Neuron (in vitro differentiated cells): ENCODE measurements at regions not wholly inside any gene's neighbourhood (a gene's known extent, or its start where the extent isn't known, plus 50 kb on each side); places are given as distances from the start of the nearest gene placed in this dataset.
"Not testable (repeated sequence)": the region's sequence is repeated elsewhere in the genome, so short reads cannot be mapped to it uniquely, and the experiment has no call there.

Experiments
- H2AFZ ChIP-seq: one replicate; pipeline ENCODE4 v1.6.1; 2013; ENCODE audit warnings: low read depth, mild to moderate bottlenecking, inconsistent platforms, low read length, moderate library complexity
- H3K27me3 ChIP-seq: one replicate; pipeline ENCODE4 v1.6.1; 2013; ENCODE audit warnings: low read length; ENCODE audit not compliant: insufficient read depth
- H3K36me3 ChIP-seq: one replicate; pipeline ENCODE4 v1.6.1; 2013; ENCODE audit warnings: low read length; ENCODE audit not compliant: insufficient read depth
- H3K4me1 ChIP-seq: one replicate; pipeline ENCODE4 v1.6.1; 2013; ENCODE audit warnings: low read length; ENCODE audit not compliant: insufficient read depth
- H3K4me3 ChIP-seq: 2 replicates; pipeline ENCODE4 v1.5.1; 2013; ENCODE audit warnings: mild to moderate bottlenecking, low read length, moderate library complexity
- H3K9me3 ChIP-seq: one replicate; pipeline ENCODE4 v1.6.1; 2013; ENCODE audit warnings: low read length

DNA sequence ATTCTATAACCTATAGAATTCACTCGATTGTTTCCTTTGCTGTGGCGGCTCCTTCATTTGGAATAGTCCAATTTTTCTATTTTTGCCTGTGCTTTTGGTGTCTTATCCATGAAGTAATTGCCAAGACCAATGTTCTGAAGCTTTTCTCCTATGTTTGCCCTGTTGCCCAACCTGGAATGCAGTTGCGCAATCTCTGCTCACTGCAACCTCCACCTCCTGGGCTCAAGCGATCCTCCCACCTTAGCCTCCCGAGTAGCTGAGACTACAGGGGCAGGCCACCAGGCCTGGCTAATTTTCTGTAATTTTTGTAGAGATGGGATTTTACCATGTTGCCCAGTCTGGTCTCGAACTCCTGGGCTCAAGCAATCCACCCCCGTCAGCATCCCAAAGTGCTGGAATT, 163.5 kb downstream of the OR2B2 start:
- peaks cover 4% of the 10 kb centered on the region for H3K27me3 ChIP-seq
- no peak overlapping the region for H3K4me3 ChIP-seq
- H2AFZ ChIP-seq, result no peak overlapping the region

DNA sequence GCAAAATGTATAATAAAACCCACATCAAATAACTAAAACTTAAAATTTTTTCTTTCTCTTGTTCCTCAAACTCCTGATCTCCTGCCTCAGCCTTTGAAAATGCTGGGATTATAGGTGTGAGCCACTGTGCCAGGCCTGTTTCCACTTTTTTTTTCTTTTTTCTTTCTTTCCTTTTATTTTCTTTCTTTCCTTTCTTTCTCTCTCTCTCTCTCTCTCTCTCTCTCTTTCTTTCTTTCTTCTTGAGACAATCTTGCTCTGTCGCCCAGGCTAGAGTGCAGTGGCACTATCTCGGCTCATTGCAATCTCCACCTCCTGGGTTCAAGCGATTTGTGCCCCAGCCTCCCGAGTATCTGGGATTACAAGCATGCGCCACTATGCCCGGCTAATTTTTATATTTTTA, 164.6 kb downstream of the OR2B2 start:
- H3K4me1 ChIP-seq, result no peaks in the 10 kb centered on the region
- no peak overlapping the region for H2AFZ ChIP-seq
- H3K27me3 ChIP-seq, result peaks cover 4% of the 10 kb centered on the region
- H3K9me3 ChIP-seq, result no peaks in the 10 kb centered on the region
- no peaks in the 10 kb centered on the region for H3K36me3 ChIP-seq
- no peak overlapping the region for H3K4me3 ChIP-seq

More for the DNA sequence above, 163.5 kb downstream of the OR2B2 start:
- H3K36me3 ChIP-seq, result no peaks in the 10 kb centered on the region
- H3K4me1 ChIP-seq, result no peaks in the 10 kb centered on the region
- no peaks in the 10 kb centered on the region for H3K9me3 ChIP-seq

DNA sequence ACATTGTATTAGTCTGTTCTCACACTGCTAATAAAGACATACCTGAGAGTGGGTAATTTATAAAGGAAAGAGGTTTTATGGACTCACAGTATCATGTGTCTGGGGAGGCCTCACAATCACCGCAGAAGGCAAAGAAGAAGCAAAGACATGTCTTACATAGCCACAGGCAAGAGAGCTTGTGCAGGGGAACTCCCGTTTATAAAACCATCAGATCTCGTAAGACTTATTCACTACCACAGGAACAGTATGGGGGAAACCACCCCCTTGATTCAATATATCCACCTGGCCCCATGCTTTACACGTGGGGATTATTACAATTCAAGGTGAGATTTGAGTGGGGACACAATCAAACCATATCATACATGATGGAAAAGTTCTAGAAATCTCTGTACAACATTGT, 165.3 kb downstream of the OR2B2 start:
- H2AFZ ChIP-seq, H3K27me3 ChIP-seq, H3K4me1 ChIP-seq, H3K9me3 ChIP-seq, H3K36me3 ChIP-seq, H3K4me3 ChIP-seq: not testable (repeated sequence)

DNA sequence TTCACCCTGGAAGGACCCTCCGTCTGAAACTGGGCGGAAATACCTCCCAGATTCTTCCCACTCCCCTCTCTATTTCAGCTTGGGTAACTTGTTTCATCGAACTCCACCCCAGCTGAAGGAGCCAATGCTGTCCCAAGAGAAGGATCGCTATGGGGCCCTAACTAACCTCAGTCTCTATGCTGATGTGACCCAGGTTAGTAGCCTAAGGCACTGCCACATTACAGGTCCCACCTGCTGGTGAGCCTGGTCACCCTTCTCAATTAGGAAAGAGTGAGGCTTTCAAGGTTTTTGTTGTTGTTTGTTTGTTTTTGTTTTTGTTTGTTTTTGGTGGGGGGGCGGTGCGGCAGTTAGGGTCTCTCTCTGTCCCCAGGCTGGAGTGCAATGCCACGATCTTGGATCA, 168.4 kb downstream of the OR2B2 start:
- Histone ChIP-seq H3K27me3 (peaks cover 4% of the 10 kb centered on the region), H3K9me3 (no peaks in the 10 kb centered on the region)

DNA sequence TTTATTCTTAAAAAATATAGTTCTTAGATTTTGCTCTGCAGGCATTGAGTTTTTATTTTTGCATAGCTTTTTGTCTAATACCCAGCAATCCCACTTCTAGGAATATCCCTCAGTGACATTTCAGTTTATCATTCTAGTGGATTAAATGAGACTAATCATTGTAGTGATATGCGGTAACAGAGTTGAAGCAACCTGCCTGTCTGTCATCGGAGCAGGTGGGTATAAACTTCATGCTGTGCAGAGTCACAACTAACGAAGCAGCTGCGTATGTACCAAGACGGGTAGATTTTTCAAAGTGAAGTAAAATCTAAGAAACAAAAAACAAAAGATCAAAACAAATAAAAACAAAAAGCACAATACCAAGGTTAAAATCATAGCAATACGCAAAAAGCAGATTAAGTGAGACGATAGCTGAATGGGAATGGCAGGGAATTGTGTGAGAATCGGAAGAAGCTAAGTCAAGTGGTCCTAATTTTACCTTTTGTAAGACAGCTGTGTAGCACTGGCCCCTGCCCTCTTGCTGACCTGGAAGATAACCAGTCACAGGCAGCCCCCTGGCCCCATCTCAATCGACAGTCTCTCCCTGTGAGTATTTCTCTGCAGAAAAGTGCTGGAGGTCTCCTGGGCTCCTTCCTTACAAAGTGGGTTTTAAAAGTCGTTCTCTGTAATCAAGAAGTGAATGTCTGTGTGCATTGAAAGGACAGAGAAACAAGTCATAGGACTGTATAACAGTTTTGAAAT, 169.2 kb downstream of the OR2B2 start:
- Histone ChIP-seq H3K27me3 (peaks cover 4% of the 10 kb centered on the region), H2AFZ (no peak overlapping the region), H3K4me1 (no peaks in the 10 kb centered on the region), H3K4me3 (no peak overlapping the region), H3K36me3 (no peaks in the 10 kb centered on the region), H3K9me3 (no peaks in the 10 kb centered on the region)

More for the DNA sequence above, 168.4 kb downstream of the OR2B2 start:
- Histone ChIP-seq H2AFZ (no peak overlapping the region), H3K36me3 (no peaks in the 10 kb centered on the region), H3K4me1 (no peaks in the 10 kb centered on the region), H3K4me3 (no peak overlapping the region)

DNA sequence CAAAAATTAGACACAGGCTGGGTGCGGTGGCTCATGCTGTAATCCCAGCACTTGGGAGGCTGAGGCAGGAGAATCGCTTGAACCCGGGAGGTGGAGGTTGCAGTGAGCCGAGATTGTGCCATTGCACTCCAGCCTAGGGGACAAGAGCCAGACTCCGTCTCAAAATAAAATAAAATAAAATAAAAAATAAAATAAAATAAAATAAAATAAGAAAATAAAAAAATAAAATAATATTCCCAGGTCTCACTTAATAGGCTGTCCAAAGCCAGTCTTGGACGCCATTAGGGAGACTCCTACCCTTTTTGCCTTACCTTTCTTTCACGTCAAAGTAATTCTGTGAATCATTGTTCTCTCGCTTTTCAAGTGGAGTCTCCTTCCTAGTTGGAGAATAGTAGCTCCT, 172.3 kb downstream of the OR2B2 start:
- not testable (repeated sequence) for H3K9me3 ChIP-seq, H3K27me3 ChIP-seq, H3K4me3 ChIP-seq, H3K4me1 ChIP-seq, H2AFZ ChIP-seq, H3K36me3 ChIP-seq

DNA sequence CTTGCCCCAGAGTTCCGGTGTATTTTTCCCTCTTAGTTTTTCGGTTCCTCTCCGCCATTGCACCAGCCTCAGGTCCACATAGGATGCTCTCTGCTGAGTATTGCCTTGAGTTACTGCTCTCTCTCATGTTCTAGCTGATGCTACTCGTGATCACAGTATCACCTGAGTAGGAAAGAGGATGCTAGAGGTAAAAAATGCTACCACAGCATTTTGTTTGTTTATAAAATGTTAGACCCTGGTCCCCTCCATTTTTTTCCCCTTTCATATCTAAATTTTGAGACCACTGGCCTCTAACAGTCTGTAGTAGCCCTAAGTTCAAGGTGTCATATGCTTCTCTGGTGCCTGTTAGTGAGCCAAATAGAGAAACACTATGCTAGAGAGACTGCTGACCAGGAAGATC, 175.5 kb downstream of the OR2B2 start:
- Histone ChIP-seq H2AFZ (no peak overlapping the region), H3K36me3 (no peaks in the 10 kb centered on the region), H3K4me1 (no peaks in the 10 kb centered on the region), H3K27me3 (no peaks in the 10 kb centered on the region), H3K4me3 (no peak overlapping the region), H3K9me3 (no peaks in the 10 kb centered on the region)

DNA sequence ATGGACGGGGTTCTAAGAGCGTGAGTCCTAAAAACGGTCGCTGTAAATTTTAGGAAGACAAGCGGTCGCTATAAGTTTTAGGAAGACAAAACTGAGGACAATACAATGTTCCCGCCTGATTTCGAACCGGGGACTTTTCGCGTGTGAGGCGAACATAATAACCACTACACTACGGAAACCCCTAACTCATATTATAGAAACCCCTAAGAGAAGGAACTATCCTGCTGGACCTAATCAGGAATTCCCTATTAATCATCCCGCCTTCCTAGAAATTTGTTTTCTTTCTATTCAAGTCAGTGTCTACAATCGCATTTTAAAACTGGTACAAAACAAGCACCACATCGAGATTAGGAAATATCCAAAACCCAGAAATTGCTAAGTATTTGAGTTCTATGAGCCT, 183.8 kb downstream of the OR2B2 start:
- Histone ChIP-seq H3K4me1 (no peaks in the 10 kb centered on the region), H3K36me3 (no peaks in the 10 kb centered on the region), H3K27me3 (no peaks in the 10 kb centered on the region), H3K4me3 (no peak overlapping the region), H3K9me3 (no peaks in the 10 kb centered on the region), H2AFZ (no peak overlapping the region)

DNA sequence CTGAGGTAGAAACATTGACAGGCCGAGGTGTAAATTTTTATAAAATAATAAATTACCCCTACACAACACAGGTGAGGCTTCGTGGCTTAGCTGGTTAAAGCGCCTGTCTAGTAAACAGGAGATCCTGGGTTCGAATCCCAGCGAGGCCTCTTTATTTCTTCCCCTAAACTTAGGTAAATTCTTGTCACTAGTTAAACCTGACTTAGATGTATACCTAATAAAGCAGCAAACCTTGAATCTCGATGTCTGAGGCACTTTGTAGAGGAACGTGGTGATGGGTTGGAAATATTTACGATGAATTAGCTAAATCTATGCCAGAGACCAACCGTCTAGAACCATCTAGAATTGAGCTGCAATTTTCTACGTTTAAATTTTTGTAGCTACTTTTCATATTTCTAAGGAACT, 185.6 kb downstream of the OR2B2 start:
- Histone ChIP-seq H3K4me1 (no peaks in the 10 kb centered on the region), H3K27me3 (no peaks in the 10 kb centered on the region), H3K4me3 (no peak overlapping the region), H2AFZ (no peak overlapping the region), H3K36me3 (no peaks in the 10 kb centered on the region), H3K9me3 (no peaks in the 10 kb centered on the region)

DNA sequence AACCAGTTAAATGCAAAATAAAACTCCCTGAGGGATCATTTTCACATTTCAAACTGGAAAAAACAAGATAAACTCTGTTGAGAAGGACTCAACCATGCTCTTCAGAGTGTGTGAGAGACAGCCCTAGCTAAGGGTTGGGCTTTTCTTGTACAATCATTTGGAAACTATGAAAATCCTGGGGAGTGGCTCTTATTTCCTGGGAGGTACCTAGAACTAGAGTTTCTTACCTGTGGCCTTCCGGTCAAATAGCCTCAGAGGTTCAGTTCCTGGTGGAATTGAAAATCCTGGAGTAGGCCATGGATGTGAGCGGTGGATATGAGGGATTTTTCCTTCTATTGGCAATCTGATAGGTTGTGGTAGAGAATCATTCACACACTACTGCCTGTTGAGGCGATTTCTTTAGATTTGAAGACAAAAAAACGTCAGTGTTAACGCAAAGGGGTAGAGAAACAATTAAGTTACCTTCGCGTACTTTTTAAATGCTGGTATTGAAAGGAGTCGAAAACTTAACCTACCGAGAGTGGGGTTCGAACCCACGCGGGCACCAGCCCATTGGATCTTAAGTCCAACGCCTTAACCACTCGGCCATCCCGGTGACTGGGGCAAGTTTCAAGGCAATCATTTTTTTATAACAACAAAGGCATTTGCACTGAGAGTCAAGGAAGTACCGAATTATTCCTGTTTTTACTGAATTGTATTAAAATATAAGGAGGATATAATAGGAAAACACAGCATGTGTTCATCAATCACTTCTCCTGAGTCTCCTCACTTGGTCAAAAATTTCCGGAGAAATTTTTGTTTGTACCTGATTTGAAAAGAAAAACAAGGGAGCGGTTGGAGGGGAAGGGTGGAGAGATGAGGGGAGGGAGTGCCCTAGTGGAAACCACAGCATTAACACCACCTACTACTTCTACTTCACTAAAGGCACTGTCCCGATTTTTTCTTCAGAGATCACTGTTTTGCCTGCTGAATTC, 191.3 kb downstream of the OR2B2 start:
- Histone ChIP-seq H2AFZ (no peak overlapping the region), H3K27me3 (peaks cover 3% of the 10 kb centered on the region), H3K4me3 (no peak overlapping the region), H3K36me3 (no peaks in the 10 kb centered on the region), H3K9me3 (no peaks in the 10 kb centered on the region), H3K4me1 (no peaks in the 10 kb centered on the region)

DNA sequence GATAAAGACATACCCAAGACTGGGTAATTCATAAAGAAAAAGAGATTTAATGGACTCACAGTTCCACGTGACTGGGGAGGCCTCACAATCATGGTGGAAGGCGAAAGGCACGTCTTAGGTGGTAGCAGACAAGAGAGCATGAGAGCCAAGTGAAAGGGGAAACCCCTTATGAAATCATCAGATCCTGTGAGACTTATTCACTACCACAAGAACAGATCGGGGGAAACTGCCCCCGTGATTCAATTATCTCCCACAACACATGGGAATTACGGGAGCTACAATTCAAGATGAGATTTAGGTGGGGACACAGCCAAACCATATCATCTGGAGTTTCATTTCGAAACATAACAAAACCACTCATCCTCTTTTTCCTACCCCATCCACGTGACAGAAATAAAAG, 193.2 kb downstream of the OR2B2 start:
- not testable (repeated sequence) for H2AFZ ChIP-seq, H3K27me3 ChIP-seq, H3K4me1 ChIP-seq, H3K36me3 ChIP-seq, H3K9me3 ChIP-seq, H3K4me3 ChIP-seq

DNA sequence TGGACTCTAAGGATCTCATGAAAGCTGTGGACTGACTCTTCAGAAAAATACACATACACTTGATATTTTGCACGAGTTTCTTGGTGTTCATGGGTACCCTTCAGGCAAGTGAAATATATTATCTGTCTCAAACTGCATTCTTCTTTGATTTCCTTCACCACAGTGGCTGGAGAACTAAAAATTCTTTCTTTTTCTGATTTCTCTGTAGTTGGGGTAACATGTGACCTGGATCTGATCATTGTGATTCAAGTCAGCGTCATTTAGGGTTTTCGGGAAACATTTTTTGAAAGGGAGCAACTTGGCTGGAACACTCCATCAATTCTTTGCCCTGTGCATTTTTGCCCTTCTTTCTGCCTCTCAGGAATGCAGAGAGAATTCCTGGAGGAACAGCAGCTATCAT, 205.8 kb downstream of the OR2B2 start:
- Histone ChIP-seq H3K27me3 (peaks cover 2% of the 10 kb centered on the region), H3K9me3 (no peaks in the 10 kb centered on the region), H3K36me3 (no peaks in the 10 kb centered on the region), H3K4me1 (peaks cover 5% of the 10 kb centered on the region), H2AFZ (no peak overlapping the region), H3K4me3 (no peak overlapping the region)

DNA sequence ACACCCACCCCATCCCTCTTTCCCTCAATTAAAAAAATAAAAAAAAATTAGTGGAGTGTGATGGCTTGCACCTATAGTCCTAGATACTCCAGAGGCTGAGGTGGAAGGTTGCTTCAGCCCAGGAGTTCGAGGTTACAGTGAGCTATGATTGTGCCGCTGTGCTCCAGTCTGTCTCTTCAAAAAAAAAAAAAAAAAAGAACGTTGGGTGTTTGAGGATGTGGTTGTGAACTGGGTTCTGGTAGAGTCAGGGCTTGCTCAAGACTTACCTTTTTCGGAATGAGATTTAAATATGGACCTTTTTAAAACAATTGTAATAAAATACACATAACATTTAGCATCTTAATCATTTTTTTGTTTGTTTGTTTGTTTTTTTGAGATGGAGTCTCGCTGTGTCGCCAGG, 211.9 kb downstream of the OR2B2 start:
- Histone ChIP-seq H3K4me3 (no peak overlapping the region), H3K9me3 (no peaks in the 10 kb centered on the region), H3K27me3 (peaks cover 2% of the 10 kb centered on the region), H3K36me3 (no peaks in the 10 kb centered on the region), H2AFZ (no peak overlapping the region), H3K4me1 (no peaks in the 10 kb centered on the region)
